ENCODE measurements at regions not wholly inside any gene's neighbourhood (a gene's known extent, or its start where the extent isn't known, plus 50 kb on each side); places are given as distances from the start of the nearest gene placed in this dataset.
"Not testable (repeated sequence)": the region's sequence is repeated elsewhere in the genome, so short reads cannot be mapped to it uniquely, and the experiment has no call there.

- DNase-seq (ENCODE audit: low spot score): not testable (repeated sequence)
Measured at GRCh38 chr2:91571239-91571923, 2879.9 kb downstream of the RPIA start.

GRCh38 chr2:91573018-91573417, 2881.5 kb downstream of the RPIA start:
- not testable (repeated sequence) for DNase-seq (ENCODE audit: low spot score)

- not testable (repeated sequence) for DNase-seq (ENCODE audit: low spot score)
Measured at GRCh38 chr2:91573755-91574154, 2882.3 kb downstream of the RPIA start.

GRCh38 chr2:91574255-91574654, 2882.8 kb downstream of the RPIA start:
- not testable (repeated sequence) for DNase-seq (ENCODE audit: low spot score)

DNA sequence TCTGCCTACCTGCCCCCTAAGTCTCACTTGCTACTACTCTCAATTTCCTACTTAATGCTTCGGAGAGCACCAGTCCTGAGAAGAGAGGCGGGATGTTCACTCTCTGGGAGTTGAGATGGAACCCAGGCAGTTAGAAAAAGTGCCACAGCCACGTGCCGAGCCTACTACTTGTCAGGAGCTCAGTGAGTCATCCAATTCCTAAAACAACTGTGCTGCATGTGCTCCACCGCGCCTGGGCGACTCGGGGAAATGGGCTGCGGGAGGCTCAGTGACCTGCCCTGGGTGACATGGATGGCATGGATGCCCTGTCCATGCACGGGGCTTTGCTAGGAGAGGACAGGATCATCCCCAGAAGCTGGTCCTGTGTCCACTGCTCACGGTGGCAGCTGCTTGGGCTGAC, 2884.2 kb downstream of the RPIA start:
- DNase-seq (ENCODE audit: low spot score): not testable (repeated sequence)

DNA sequence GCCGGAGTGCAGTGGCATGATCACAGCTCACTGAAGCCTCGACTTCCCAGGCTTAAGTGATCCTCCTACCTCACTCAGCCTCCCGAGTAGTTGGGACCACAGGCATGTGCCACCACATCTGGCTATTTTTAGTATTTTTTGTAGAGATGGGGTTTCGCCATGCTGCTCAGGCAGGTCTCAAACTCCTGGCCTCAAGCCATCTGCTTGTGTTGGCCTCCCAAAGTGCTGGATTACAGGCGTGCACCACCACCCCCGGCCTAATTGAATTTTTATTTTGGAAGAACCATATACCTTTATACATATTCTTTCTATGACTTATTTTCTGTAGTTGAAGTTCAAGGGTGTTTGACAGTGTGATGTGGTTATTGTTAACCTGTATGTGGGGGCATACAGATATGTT, 2885.9 kb downstream of the RPIA start:
- not testable (repeated sequence) for DNase-seq (ENCODE audit: low spot score)

- not testable (repeated sequence) for DNase-seq (ENCODE audit: low spot score)
Measured at GRCh38 chr2:91578678-91579077, 2887.2 kb downstream of the RPIA start.

GRCh38 chr2:91579555-91579954, 2888.1 kb downstream of the RPIA start:
- not testable (repeated sequence) for DNase-seq (ENCODE audit: low spot score)

- not testable (repeated sequence) for DNase-seq (ENCODE audit: low spot score)
Measured at GRCh38 chr2:91580043-91580442, 2888.6 kb downstream of the RPIA start.

GRCh38 chr2:91587098-91587497, 2895.6 kb downstream of the RPIA start:
- not testable (repeated sequence) for DNase-seq (ENCODE audit: low spot score)

- not testable (repeated sequence) for DNase-seq (ENCODE audit: low spot score)
Measured at GRCh38 chr2:91587908-91588535, 2896.5 kb downstream of the RPIA start.

DNA sequence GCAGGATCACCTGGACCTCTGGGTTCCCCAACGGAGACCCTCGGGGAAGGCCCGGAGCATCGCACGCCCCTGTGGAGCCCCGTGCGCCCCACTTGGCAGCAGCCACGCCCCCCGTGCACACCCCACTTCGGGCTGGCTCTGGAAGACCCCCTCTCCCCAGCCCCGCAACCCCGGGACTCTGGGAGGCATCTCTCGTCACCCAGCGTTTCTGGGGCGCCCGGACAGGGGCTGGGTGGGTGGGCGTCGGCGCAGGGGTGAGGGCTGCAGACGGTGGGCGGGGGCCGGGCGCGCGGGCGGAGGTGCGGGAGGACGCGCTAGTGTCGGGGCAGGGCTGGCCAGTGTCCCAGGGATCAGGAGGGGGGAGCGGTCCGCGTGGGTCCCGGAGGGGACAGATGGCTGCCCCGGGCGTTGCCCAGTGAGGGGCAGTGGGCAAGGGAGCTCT, 2897.3 kb downstream of the RPIA start:
- DNase-seq (ENCODE audit: low spot score): not testable (repeated sequence)

GRCh38 chr2:91589454-91590328, 2898.2 kb downstream of the RPIA start:
- DNase-seq (ENCODE audit: low spot score): not testable (repeated sequence)

DNA sequence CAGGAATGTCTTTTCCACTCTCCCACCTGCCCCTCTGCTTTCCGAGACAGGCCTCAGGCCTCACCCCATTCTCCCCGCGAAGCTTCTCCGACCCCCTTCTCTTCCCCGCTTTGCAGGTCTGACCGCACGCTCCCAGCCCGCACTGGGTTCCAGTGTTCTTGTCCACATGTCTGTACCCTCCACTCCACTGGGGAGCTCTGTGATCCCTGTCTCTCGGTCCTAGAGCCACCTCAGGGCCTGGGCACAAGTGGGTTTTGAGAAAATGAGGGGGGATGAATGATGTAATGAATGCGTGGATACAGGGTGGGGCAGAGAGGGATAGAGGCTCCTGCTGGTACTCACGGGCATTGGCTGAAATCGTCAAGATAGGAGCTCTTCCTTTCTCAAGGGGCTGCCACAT, 2898.9 kb downstream of the RPIA start:
- not testable (repeated sequence) for DNase-seq (ENCODE audit: low spot score)

DNA sequence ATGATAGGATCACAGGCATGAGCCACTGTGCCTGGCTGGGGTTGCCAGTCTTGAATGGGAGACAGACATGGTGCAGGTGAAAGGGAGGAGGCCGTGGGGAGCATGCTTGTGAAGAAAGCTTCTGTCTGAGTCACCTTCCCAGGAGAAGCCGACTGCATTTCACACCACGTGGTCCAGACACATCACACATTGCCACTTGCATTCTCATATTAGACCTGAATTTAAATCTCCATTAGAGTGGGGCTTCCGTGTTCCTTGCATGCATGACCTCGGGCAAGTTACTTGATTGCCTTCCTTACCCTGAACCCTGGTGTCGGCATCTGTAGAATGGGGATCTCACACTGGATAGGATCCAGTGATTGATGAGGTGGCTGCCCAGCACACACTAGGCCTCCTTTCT, 2899.6 kb downstream of the RPIA start:
- not testable (repeated sequence) for DNase-seq (ENCODE audit: low spot score)

- not testable (repeated sequence) for DNase-seq (ENCODE audit: low spot score)
Measured at GRCh38 chr2:91597436-91597835, 2906.0 kb downstream of the RPIA start.

- DNase-seq (ENCODE audit: low spot score): peak; percentile 2
Measured at GRCh38 chr2:91598519-91598918, 2907.0 kb downstream of the RPIA start.

GRCh38 chr2:91599000-91599399, 2907.5 kb downstream of the RPIA start:
- DNase-seq (ENCODE audit: low spot score): not testable (repeated sequence)

- not testable (repeated sequence) for DNase-seq (ENCODE audit: low spot score)
Measured at GRCh38 chr2:91602860-91603259, 2911.4 kb downstream of the RPIA start.

DNA sequence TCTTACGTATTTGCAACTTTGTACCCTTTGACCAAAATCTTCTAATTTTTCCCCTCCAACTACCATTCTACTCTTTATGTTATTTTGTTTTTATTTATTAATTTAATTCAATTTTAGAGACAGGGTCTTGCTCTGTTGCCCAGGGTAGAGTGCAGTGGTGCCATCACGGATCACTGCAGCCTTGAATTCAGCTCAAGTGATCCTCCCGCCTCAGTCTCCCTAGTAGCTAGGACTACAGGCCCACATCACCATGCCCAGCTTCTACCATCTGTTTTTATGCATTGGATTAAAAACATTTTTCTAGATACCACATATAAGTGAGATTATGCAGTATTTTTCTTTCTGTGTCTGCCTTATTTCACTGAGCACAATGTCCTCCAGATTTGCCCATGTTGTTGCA, 2912.5 kb downstream of the RPIA start:
- DNase-seq (ENCODE audit: low spot score): not testable (repeated sequence)

GRCh38 chr2:91604629-91605028, 2913.2 kb downstream of the RPIA start:
- DNase-seq (ENCODE audit: low spot score): not testable (repeated sequence)

DNA sequence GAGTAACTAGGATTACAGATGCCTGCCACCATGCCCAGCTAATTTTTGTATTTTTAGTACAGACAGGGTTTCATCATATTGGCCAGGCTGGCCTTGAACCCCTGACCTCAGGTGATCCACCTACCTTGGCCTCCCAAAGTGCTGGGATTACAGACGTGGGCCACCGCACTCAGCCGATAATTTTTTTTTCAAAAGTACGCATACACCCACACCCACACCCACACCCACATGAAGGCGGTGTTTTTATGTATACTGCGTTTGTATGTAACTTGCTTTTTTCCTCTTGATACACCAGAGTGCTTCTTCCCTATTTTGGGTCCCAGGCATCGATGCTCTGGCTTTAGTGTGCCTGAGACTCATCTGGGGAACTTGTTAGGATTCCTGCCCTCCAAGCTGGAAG, 2932.3 kb downstream of the RPIA start:
- not testable (repeated sequence) for DNase-seq (ENCODE audit: low spot score)

All from AG08395 (cell line).